Epithelial cell of esophagus (primary cell): ENCODE measurements at regions not wholly inside any gene's neighbourhood (a gene's known extent, or its start where the extent isn't known, plus 50 kb on each side); places are given as distances from the start of the nearest gene placed in this dataset.
A peak's percentile ranks its signal among the peaks of the same experiment; 100 is the strongest.

Source experiments
- DNase-seq: peaks from one replicate; pipeline ENCODE4 v3.0.0; 2010; ENCODE audit warnings: low read depth
- H3K4me3 ChIP-seq: 2 replicates; pipeline ENCODE4 v1.5.1; 2011; ENCODE audit warnings: mild to moderate bottlenecking, low read length, control low read depth
- CTCF ChIP-seq: IDR thresholded peaks from 2 replicates; pipeline ENCODE4 v1.5.1; 2011; ENCODE audit warnings: low read depth, mild to moderate bottlenecking, low read length, control low read depth, inconsistent platforms; ENCODE audit not compliant: insufficient read depth; ENCODE audit errors: missing control alignments

- TF ChIP-seq CTCF: no peak
- no peak for DNase-seq
- no peak overlapping the region for H3K4me3 ChIP-seq
Observed at GRCh38 chr11:105399511-105399910, 210.4 kb upstream of the GRIA4 start.

- H3K4me3 ChIP-seq: no peak overlapping the region
- TF ChIP-seq CTCF: no peak
- DNase-seq: no peak
Observed at GRCh38 chr11:105398636-105399035, 211.2 kb upstream of the GRIA4 start.

- no peak for TF ChIP-seq CTCF
- no peak for DNase-seq
- no peak overlapping the region for H3K4me3 ChIP-seq
Observed at GRCh38 chr11:105393326-105393725, 216.5 kb upstream of the GRIA4 start.

- TF ChIP-seq CTCF: no peak
- DNase-seq: peak; percentile 8
- H3K4me3 ChIP-seq: no peak overlapping the region
Observed at GRCh38 chr11:105392556-105392955, 217.3 kb upstream of the GRIA4 start.

- TF ChIP-seq CTCF: no peak
- DNase-seq: no peak
- H3K4me3 ChIP-seq: no peak overlapping the region
Observed at GRCh38 chr11:105389952-105390351, 219.9 kb upstream of the GRIA4 start.

GRCh38 chr11:105388006-105388405 lies 221.9 kb upstream of the GRIA4 start:
- DNase-seq: no peak
- no peak for TF ChIP-seq CTCF
- H3K4me3 ChIP-seq: no peak overlapping the region

- H3K4me3 ChIP-seq: no peak overlapping the region
- no peak for TF ChIP-seq CTCF
- DNase-seq: no peak
Observed at GRCh38 chr11:105381941-105382340, 227.9 kb upstream of the GRIA4 start.
